ENCODE measurements at regions not wholly inside any gene's neighbourhood (a gene's known extent, or its start where the extent isn't known, plus 50 kb on each side); places are given as distances from the start of the nearest gene placed in this dataset.
A peak's percentile ranks its signal among the peaks of the same experiment; 100 is the strongest.

GRCh38 chr20:52496191-52496590 is 304.6 kb upstream of the ZFP64 start:
- TF ChIP-seq FOXP2 (optimal IDR thresholded peaks at IDR 0.05; ENCODE audit: control extremely low read depth, extremely low read length, insufficient read depth) (no peak), POLR2AphosphoS5 (IDR thresholded peaks at IDR 0.05; ENCODE audit: borderline replicate concordance, low read depth, low read length) (no peak), EZH2 (IDR thresholded peaks at IDR 0.05) (no peak)

GRCh38 chr20:52494244-52494643 is 302.7 kb upstream of the ZFP64 start:
- TF ChIP-seq POLR2AphosphoS5 (IDR thresholded peaks at IDR 0.05; ENCODE audit: borderline replicate concordance, low read depth, low read length) (no peak), EZH2 (IDR thresholded peaks at IDR 0.05) (no peak), FOXP2 (optimal IDR thresholded peaks at IDR 0.05; ENCODE audit: control extremely low read depth, extremely low read length, insufficient read depth) (no peak)
- Histone ChIP-seq H3K27ac (no peak overlapping the region), H3K4me3 (no peak overlapping the region), H3K36me3 (ENCODE audit: insufficient read depth, low read length) (no peaks in the 10 kb centered on the region), H3K9me3 (ENCODE audit: low read depth, low read length) (no peaks in the 10 kb centered on the region), H3K9ac (ENCODE audit: insufficient read length) (no peak overlapping the region)
- no peak for DNase-seq (ENCODE audit: low read depth, low spot score)

More at GRCh38 chr20:52496191-52496590, 304.6 kb upstream of the ZFP64 start:
- no peaks in the 10 kb centered on the region for H3K9me3 ChIP-seq (ENCODE audit: low read depth, low read length)
- H3K9ac ChIP-seq (ENCODE audit: insufficient read length): no peak overlapping the region
- H3K27ac ChIP-seq: no peak overlapping the region
- no peak for DNase-seq (ENCODE audit: low read depth, low spot score)
- H3K4me3 ChIP-seq: no peak overlapping the region
- no peaks in the 10 kb centered on the region for H3K36me3 ChIP-seq (ENCODE audit: insufficient read depth, low read length)

- DNase-seq (ENCODE audit: low read depth, low spot score): no peak
- no peak for TF ChIP-seq FOXP2 (optimal IDR thresholded peaks at IDR 0.05; ENCODE audit: control extremely low read depth, extremely low read length, insufficient read depth)
- TF ChIP-seq EZH2 (IDR thresholded peaks at IDR 0.05): no peak
- no peak for TF ChIP-seq POLR2AphosphoS5 (IDR thresholded peaks at IDR 0.05; ENCODE audit: borderline replicate concordance, low read depth, low read length)
- Histone ChIP-seq H3K36me3 (ENCODE audit: insufficient read depth, low read length) (no peaks in the 10 kb centered on the region), H3K9me3 (ENCODE audit: low read depth, low read length) (no peaks in the 10 kb centered on the region), H3K9ac (ENCODE audit: insufficient read length) (no peak overlapping the region), H3K4me3 (peak overlapping the region; percentile 16; the same call in 1 of the 2 replicates), H3K27ac (no peak overlapping the region)
These were observed 301.7 kb upstream of the ZFP64 start for GRCh38 chr20:52493171-52493721.

- no peak overlapping the region for H3K9ac ChIP-seq (ENCODE audit: insufficient read length)
- no peak for DNase-seq (ENCODE audit: low read depth, low spot score)
- no peaks in the 10 kb centered on the region for H3K9me3 ChIP-seq (ENCODE audit: low read depth, low read length)
- H3K4me3 ChIP-seq: no peak overlapping the region
- H3K36me3 ChIP-seq (ENCODE audit: insufficient read depth, low read length): no peaks in the 10 kb centered on the region
- H3K27ac ChIP-seq: no peak overlapping the region
- TF ChIP-seq EZH2 (IDR thresholded peaks at IDR 0.05): no peak
- no peak for TF ChIP-seq POLR2AphosphoS5 (IDR thresholded peaks at IDR 0.05; ENCODE audit: borderline replicate concordance, low read depth, low read length)
- TF ChIP-seq FOXP2 (optimal IDR thresholded peaks at IDR 0.05; ENCODE audit: control extremely low read depth, extremely low read length, insufficient read depth): no peak
These were observed 299.3 kb upstream of the ZFP64 start for GRCh38 chr20:52490711-52491430.

GRCh38 chr20:52484438-52484837 is 292.9 kb upstream of the ZFP64 start:
- DNase-seq (ENCODE audit: low read depth, low spot score): no peak
- H3K27ac ChIP-seq: no peak overlapping the region
- TF ChIP-seq POLR2AphosphoS5 (IDR thresholded peaks at IDR 0.05; ENCODE audit: borderline replicate concordance, low read depth, low read length): no peak
- no peak for TF ChIP-seq EZH2 (IDR thresholded peaks at IDR 0.05)
- TF ChIP-seq FOXP2 (optimal IDR thresholded peaks at IDR 0.05; ENCODE audit: control extremely low read depth, extremely low read length, insufficient read depth): no peak
- H3K9me3 ChIP-seq (ENCODE audit: low read depth, low read length): no peaks in the 10 kb centered on the region
- no peaks in the 10 kb centered on the region for H3K36me3 ChIP-seq (ENCODE audit: insufficient read depth, low read length)
- H3K4me3 ChIP-seq: no peak overlapping the region
- H3K9ac ChIP-seq (ENCODE audit: insufficient read length): no peak overlapping the region

GRCh38 chr20:52483382-52483781 is 291.8 kb upstream of the ZFP64 start:
- no peaks in the 10 kb centered on the region for H3K9me3 ChIP-seq (ENCODE audit: low read depth, low read length)
- no peaks in the 10 kb centered on the region for H3K36me3 ChIP-seq (ENCODE audit: insufficient read depth, low read length)
- peak overlapping the region; percentile 45; the same call in 1 of the 2 replicates for H3K27ac ChIP-seq
- no peak for DNase-seq (ENCODE audit: low read depth, low spot score)
- TF ChIP-seq EZH2 (IDR thresholded peaks at IDR 0.05): no peak
- TF ChIP-seq POLR2AphosphoS5 (IDR thresholded peaks at IDR 0.05; ENCODE audit: borderline replicate concordance, low read depth, low read length): no peak
- TF ChIP-seq FOXP2 (optimal IDR thresholded peaks at IDR 0.05; ENCODE audit: control extremely low read depth, extremely low read length, insufficient read depth): no peak
- no peak overlapping the region for H3K4me3 ChIP-seq
- no peak overlapping the region for H3K9ac ChIP-seq (ENCODE audit: insufficient read length)

- peak overlapping the region; percentile 90 for H3K27ac ChIP-seq
- no peak overlapping the region; the same call in 1 of the 2 replicates for H3K4me3 ChIP-seq
- no peaks in the 10 kb centered on the region for H3K36me3 ChIP-seq (ENCODE audit: insufficient read depth, low read length)
- TF ChIP-seq FOXP2 (optimal IDR thresholded peaks at IDR 0.05; ENCODE audit: control extremely low read depth, extremely low read length, insufficient read depth): no peak
- no peak for TF ChIP-seq EZH2 (IDR thresholded peaks at IDR 0.05)
- no peak for TF ChIP-seq POLR2AphosphoS5 (IDR thresholded peaks at IDR 0.05; ENCODE audit: borderline replicate concordance, low read depth, low read length)
- H3K9me3 ChIP-seq (ENCODE audit: low read depth, low read length): no peaks in the 10 kb centered on the region
- no peak for DNase-seq (ENCODE audit: low read depth, low spot score)
- H3K9ac ChIP-seq (ENCODE audit: insufficient read length): no peak overlapping the region
These were observed 290.5 kb upstream of the ZFP64 start for GRCh38 chr20:52482044-52482443.

- Histone ChIP-seq H3K4me3 (peak overlapping the region; percentile 12), H3K36me3 (ENCODE audit: insufficient read depth, low read length) (no peaks in the 10 kb centered on the region), H3K9ac (ENCODE audit: insufficient read length) (no peak overlapping the region), H3K27ac (peak overlapping the region; percentile 90), H3K9me3 (ENCODE audit: low read depth, low read length) (no peaks in the 10 kb centered on the region)
- peak; percentile 84 for DNase-seq (ENCODE audit: low read depth, low spot score)
- peak; percentile 44 for TF ChIP-seq FOXP2 (optimal IDR thresholded peaks at IDR 0.05; ENCODE audit: control extremely low read depth, extremely low read length, insufficient read depth)
- no peak for TF ChIP-seq POLR2AphosphoS5 (IDR thresholded peaks at IDR 0.05; ENCODE audit: borderline replicate concordance, low read depth, low read length)
- TF ChIP-seq EZH2 (IDR thresholded peaks at IDR 0.05): no peak
These were observed 289.9 kb upstream of the ZFP64 start for GRCh38 chr20:52481443-52481842.

Data from SK-N-MC (cell line).